Liver (tissue), 8 donors: ENCODE measurements at regions not wholly inside any gene's neighbourhood (a gene's known extent, or its start where the extent isn't known, plus 50 kb on each side); places are given as distances from the start of the nearest gene placed in this dataset.

Experiments
- DNase-seq: peaks from one replicate; pipeline ENCODE4 v3.0.0-alpha.2; 2017; ENCODE audit warnings: low spot score
- H3K27ac ChIP-seq, 2 donors: one replicate each; pipeline ENCODE4 v1.7.0; 2013; ENCODE audit warnings: inconsistent platforms in 2 of 2, low read length in 2 of 2, control low read depth in 1 of 2, low read depth in 1 of 2, mild to moderate bottlenecking in 1 of 2
- H3K27me3 ChIP-seq, 4 donors: one replicate each; pipeline versions ENCODE4 v1.6.1 to v1.7.0; 2013; ENCODE audit warnings: low read length in 3 of 4, inconsistent platforms in 1 of 4, mild to moderate bottlenecking in 1 of 4, moderate library complexity in 1 of 4; ENCODE audit not compliant: control insufficient read depth in 4 of 4, insufficient read depth in 4 of 4
- H3K36me3 ChIP-seq, 4 donors: one replicate each; pipeline versions ENCODE4 v1.6.1 to v1.7.0; 2013; ENCODE audit warnings: low read length in 3 of 4, mild to moderate bottlenecking in 3 of 4, low read depth in 1 of 4, moderate library complexity in 1 of 4; ENCODE audit not compliant: control insufficient read depth in 4 of 4, insufficient read depth in 3 of 4
- H3K4me1 ChIP-seq, 4 donors: one replicate each; pipeline versions ENCODE4 v1.6.1 to v1.7.0; 2013; ENCODE audit warnings: low read length in 3 of 4, mild to moderate bottlenecking in 3 of 4, moderate library complexity in 1 of 4; ENCODE audit not compliant: control insufficient read depth in 4 of 4, insufficient read depth in 4 of 4
- H3K4me3 ChIP-seq, 3 donors: one replicate each; pipeline versions ENCODE4 v1.6.1 to v1.7.0; 2013; ENCODE audit warnings: low read length in 3 of 3, control low read depth in 1 of 3, low read depth in 1 of 3, mild to moderate bottlenecking in 1 of 3
- H3K9ac ChIP-seq, 2 donors: one replicate each; pipeline ENCODE4 v1.7.0; 2013; ENCODE audit warnings: low read length in 2 of 2, mild to moderate bottlenecking in 2 of 2, moderate library complexity in 2 of 2, control low read depth in 1 of 2, low read depth in 1 of 2
- H3K9me3 ChIP-seq, 4 donors: one replicate each; pipeline versions ENCODE4 v1.6.1 to v1.7.0; 2013; ENCODE audit warnings: low read length in 3 of 4; ENCODE audit not compliant: control insufficient read depth in 4 of 4
- ATF3 ChIP-seq: IDR thresholded peaks from 2 replicates; pipeline ENCODE4 v1.6.1; 2016; ENCODE audit warnings: antibody characterized with exemption
- FOXA1 ChIP-seq: IDR thresholded peaks from 2 replicates; pipeline ENCODE4 v1.6.1; 2016; ENCODE audit warnings: antibody characterized with exemption
- FOXA2 ChIP-seq: IDR thresholded peaks from 2 replicates; pipeline ENCODE4 v1.6.1; 2016; ENCODE audit warnings: antibody characterized with exemption
- HNF4A ChIP-seq, 2 donors: conservative IDR thresholded peaks; 2 replicates each; pipeline ENCODE4 v1.6.1; 2016; ENCODE audit warnings: antibody characterized with exemption in 2 of 2, mild to moderate bottlenecking in 2 of 2
- HNF4G ChIP-seq: IDR thresholded peaks from 2 replicates; pipeline ENCODE4 v1.6.1; 2016; ENCODE audit warnings: antibody characterized with exemption
- JUND ChIP-seq, 2 donors: IDR thresholded peaks; 2 replicates each; pipeline ENCODE4 v1.6.1; 2016; ENCODE audit warnings: antibody characterized with exemption in 2 of 2
- NR2F2 ChIP-seq: IDR thresholded peaks from 2 replicates; pipeline ENCODE4 v1.6.1; 2016; ENCODE audit warnings: antibody characterized with exemption
- RAD21 ChIP-seq, 2 donors: IDR thresholded peaks; 2 replicates each; pipeline ENCODE4 v1.6.1; 2016; ENCODE audit warnings: antibody characterized with exemption in 2 of 2, mild to moderate bottlenecking in 2 of 2
- RXRA ChIP-seq, 2 donors: IDR thresholded peaks; 2 replicates each; pipeline ENCODE4 v1.6.1; 2017 to 2018; ENCODE audit warnings: antibody characterized with exemption in 2 of 2, mild to moderate bottlenecking in 1 of 2
- TAF1 ChIP-seq: conservative IDR thresholded peaks from 2 replicates; pipeline ENCODE4 v1.6.1; 2016; ENCODE audit warnings: antibody characterized with exemption, mild to moderate bottlenecking
- YY1 ChIP-seq: IDR thresholded peaks from 2 replicates; pipeline ENCODE4 v1.6.1; 2016; ENCODE audit warnings: antibody characterized with exemption, mild to moderate bottlenecking
- ZBTB33 ChIP-seq: IDR thresholded peaks from 2 replicates; pipeline ENCODE4 v1.6.1; 2016; ENCODE audit warnings: antibody characterized with exemption
- WGBS: extraction: QIAGEN DNeasy Blood & Tissue Kit; methylation state at CpG from one replicate; pipeline ENCODE4 v1.1.7; 2013; 5-methylcytosine and 5-hydroxymethylcytosine counted together
- TF ChIP-seq, protein P1 (sequence below): fragments of 150-350 bp; IDR thresholded peaks from 2 replicates; pipeline ENCODE4 v1.5.1; 2017; ENCODE audit warnings: improper control_type of control experiment, low read depth, low read length; ENCODE audit not compliant: missing input control
- TF ChIP-seq, protein P2 (sequence below): IDR thresholded peaks from 2 replicates; pipeline ENCODE4 v1.6.1; 2016; ENCODE audit warnings: antibody characterized with exemption
- TF ChIP-seq, protein P3 (sequence below): IDR thresholded peaks from 2 replicates; pipeline ENCODE4 v1.6.1; 2016; ENCODE audit warnings: antibody characterized with exemption, mild to moderate bottlenecking
- donor health status: healthy.
- donor health status: healthy.
- donor health status: healthy.
- donor health status: healthy.
- donor health status: healthy.

GRCh38 chr4:155566354-155566753, 100.3 kb upstream of the GUCY1A1 start:
- Histone ChIP-seq H3K9ac (no peak overlapping the region), H3K27me3 (no peaks in the 10 kb centered on the region), H3K27ac (no peak overlapping the region), H3K4me3 (no peak overlapping the region), H3K36me3 (no peaks in the 10 kb centered on the region), H3K9me3 (no peaks in the 10 kb centered on the region), H3K4me1 (no peaks in the 10 kb centered on the region)
- DNase-seq: no peak
- TF ChIP-seq TAF1 (no peak), HNF4A (conservative IDR thresholded peaks at IDR 0.05) (peak in 1 of 2 donors; percentile 7), FOXA1 (no peak), JUND (IDR thresholded peaks at IDR 0.05) (no peak)
- TF ChIP-seq, protein P1, sequence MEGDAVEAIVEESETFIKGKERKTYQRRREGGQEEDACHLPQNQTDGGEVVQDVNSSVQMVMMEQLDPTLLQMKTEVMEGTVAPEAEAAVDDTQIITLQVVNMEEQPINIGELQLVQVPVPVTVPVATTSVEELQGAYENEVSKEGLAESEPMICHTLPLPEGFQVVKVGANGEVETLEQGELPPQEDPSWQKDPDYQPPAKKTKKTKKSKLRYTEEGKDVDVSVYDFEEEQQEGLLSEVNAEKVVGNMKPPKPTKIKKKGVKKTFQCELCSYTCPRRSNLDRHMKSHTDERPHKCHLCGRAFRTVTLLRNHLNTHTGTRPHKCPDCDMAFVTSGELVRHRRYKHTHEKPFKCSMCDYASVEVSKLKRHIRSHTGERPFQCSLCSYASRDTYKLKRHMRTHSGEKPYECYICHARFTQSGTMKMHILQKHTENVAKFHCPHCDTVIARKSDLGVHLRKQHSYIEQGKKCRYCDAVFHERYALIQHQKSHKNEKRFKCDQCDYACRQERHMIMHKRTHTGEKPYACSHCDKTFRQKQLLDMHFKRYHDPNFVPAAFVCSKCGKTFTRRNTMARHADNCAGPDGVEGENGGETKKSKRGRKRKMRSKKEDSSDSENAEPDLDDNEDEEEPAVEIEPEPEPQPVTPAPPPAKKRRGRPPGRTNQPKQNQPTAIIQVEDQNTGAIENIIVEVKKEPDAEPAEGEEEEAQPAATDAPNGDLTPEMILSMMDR: no peak
- WGBS: 93% methylated on average over 1 of the region's 1 CpG

- 82% methylated on average over 2 of the region's 2 CpGs for WGBS
- DNase-seq: no peak
- H3K27ac ChIP-seq: no peak overlapping the region
- no peaks in the 10 kb centered on the region for H3K4me1 ChIP-seq
- no peaks in the 10 kb centered on the region for H3K27me3 ChIP-seq
- H3K4me3 ChIP-seq: no peak overlapping the region
- no peaks in the 10 kb centered on the region for H3K36me3 ChIP-seq
- TF ChIP-seq JUND (IDR thresholded peaks at IDR 0.05): no peak
- no peak for TF ChIP-seq TAF1
- TF ChIP-seq, protein P1: no peak
- TF ChIP-seq RAD21 (IDR thresholded peaks at IDR 0.05): no peak
- TF ChIP-seq FOXA2: no peak
- no peak for TF ChIP-seq FOXA1
- TF ChIP-seq HNF4G: no peak
- no peak for TF ChIP-seq ATF3
- TF ChIP-seq, protein P2, sequence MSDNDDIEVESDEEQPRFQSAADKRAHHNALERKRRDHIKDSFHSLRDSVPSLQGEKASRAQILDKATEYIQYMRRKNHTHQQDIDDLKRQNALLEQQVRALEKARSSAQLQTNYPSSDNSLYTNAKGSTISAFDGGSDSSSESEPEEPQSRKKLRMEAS: no peak
- TF ChIP-seq RXRA (IDR thresholded peaks at IDR 0.05): no peak
- no peak for TF ChIP-seq YY1
- TF ChIP-seq, protein P3, sequence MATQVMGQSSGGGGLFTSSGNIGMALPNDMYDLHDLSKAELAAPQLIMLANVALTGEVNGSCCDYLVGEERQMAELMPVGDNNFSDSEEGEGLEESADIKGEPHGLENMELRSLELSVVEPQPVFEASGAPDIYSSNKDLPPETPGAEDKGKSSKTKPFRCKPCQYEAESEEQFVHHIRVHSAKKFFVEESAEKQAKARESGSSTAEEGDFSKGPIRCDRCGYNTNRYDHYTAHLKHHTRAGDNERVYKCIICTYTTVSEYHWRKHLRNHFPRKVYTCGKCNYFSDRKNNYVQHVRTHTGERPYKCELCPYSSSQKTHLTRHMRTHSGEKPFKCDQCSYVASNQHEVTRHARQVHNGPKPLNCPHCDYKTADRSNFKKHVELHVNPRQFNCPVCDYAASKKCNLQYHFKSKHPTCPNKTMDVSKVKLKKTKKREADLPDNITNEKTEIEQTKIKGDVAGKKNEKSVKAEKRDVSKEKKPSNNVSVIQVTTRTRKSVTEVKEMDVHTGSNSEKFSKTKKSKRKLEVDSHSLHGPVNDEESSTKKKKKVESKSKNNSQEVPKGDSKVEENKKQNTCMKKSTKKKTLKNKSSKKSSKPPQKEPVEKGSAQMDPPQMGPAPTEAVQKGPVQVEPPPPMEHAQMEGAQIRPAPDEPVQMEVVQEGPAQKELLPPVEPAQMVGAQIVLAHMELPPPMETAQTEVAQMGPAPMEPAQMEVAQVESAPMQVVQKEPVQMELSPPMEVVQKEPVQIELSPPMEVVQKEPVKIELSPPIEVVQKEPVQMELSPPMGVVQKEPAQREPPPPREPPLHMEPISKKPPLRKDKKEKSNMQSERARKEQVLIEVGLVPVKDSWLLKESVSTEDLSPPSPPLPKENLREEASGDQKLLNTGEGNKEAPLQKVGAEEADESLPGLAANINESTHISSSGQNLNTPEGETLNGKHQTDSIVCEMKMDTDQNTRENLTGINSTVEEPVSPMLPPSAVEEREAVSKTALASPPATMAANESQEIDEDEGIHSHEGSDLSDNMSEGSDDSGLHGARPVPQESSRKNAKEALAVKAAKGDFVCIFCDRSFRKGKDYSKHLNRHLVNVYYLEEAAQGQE: no peak
- no peak for TF ChIP-seq NR2F2
- TF ChIP-seq HNF4A (conservative IDR thresholded peaks at IDR 0.05): no peak
- TF ChIP-seq ZBTB33: no peak
- H3K9ac ChIP-seq: no peak overlapping the region
- H3K9me3 ChIP-seq: no peaks in the 10 kb centered on the region
Measured at GRCh38 chr4:155565776-155566175, 100.9 kb upstream of the GUCY1A1 start.
